Astrocyte (in vitro differentiated cells and primary cell): ENCODE measurements at regions not wholly inside any gene's neighbourhood (a gene's known extent, or its start where the extent isn't known, plus 50 kb on each side); places are given as distances from the start of the nearest gene placed in this dataset.
"Not testable (repeated sequence)": the region's sequence is repeated elsewhere in the genome, so short reads cannot be mapped to it uniquely, and the experiment has no call there.

Experiments
- DNase-seq: peaks from one replicate; pipeline ENCODE4 v3.0.0-alpha.2; 2010; ENCODE audit warnings: low read depth
- FAIRE-seq: peaks from 2 replicates; lab custom pipeline; 2011; peaks lifted over from hg19 to GRCh38; lab: Jason Lieb, UNC
- H2AFZ ChIP-seq: 2 replicates; pipeline ENCODE4 v1.6.0; 2012; ENCODE audit warnings: low read depth, low read length, inconsistent platforms
- H3K27ac ChIP-seq: 2 replicates; pipeline ENCODE4 v1.5.1; 2011; ENCODE audit warnings: low read depth, low read length, inconsistent platforms
- H3K27me3 ChIP-seq: 2 replicates; pipeline ENCODE4 v1.6.0; 2011; ENCODE audit warnings: low read length, inconsistent platforms; ENCODE audit not compliant: insufficient read depth
- H3K36me3 ChIP-seq: 2 replicates; pipeline ENCODE4 v1.5.1; 2011; ENCODE audit warnings: low read length, inconsistent platforms; ENCODE audit not compliant: insufficient read depth
- H3K4me1 ChIP-seq: 2 replicates; pipeline ENCODE4 v1.5.1; 2011; ENCODE audit warnings: low read length, inconsistent platforms; ENCODE audit not compliant: insufficient read depth
- H3K4me2 ChIP-seq: 2 replicates; pipeline ENCODE4 v1.6.0; 2012; ENCODE audit warnings: low read length, inconsistent platforms
- H3K4me3 ChIP-seq: 2 replicates; pipeline ENCODE4 v1.5.1; 2011; ENCODE audit warnings: low read depth, mild to moderate bottlenecking, low read length, inconsistent platforms; ENCODE audit not compliant: insufficient read depth
- H3K79me2 ChIP-seq: 2 replicates; pipeline ENCODE4 v1.6.0; 2012; ENCODE audit warnings: mild to moderate bottlenecking, low read length, inconsistent platforms; ENCODE audit not compliant: insufficient read depth
- H3K9ac ChIP-seq: 2 replicates; pipeline ENCODE4 v1.6.0; 2012; ENCODE audit warnings: mild to moderate bottlenecking, low read length, inconsistent platforms
- H3K9me3 ChIP-seq: 2 replicates; pipeline ENCODE4 v1.5.1; 2012; ENCODE audit warnings: low read depth, mild to moderate bottlenecking, low read length, inconsistent platforms; ENCODE audit not compliant: insufficient read depth
- H4K20me1 ChIP-seq: 2 replicates; pipeline ENCODE4 v1.6.0; 2012; ENCODE audit warnings: low read length, inconsistent platforms; ENCODE audit not compliant: insufficient read depth
- H3K27ac Mint-ChIP-seq: one replicate; pipeline ENCODE4 v1.8.0; 2021; ENCODE audit warnings: mild to moderate bottlenecking, mixed read lengths; ENCODE audit not compliant: unreplicated experiment
- H3K27me3 Mint-ChIP-seq: one replicate; pipeline ENCODE4 v1.8.0; 2021; ENCODE audit warnings: low read depth, mixed read lengths; ENCODE audit not compliant: unreplicated experiment
- H3K36me3 Mint-ChIP-seq: one replicate; pipeline ENCODE4 v1.8.0; 2021; ENCODE audit warnings: low read depth, mixed read lengths; ENCODE audit not compliant: unreplicated experiment
- H3K4me1 Mint-ChIP-seq: one replicate; pipeline ENCODE4 v1.8.0; 2021; ENCODE audit warnings: low read depth, mixed read lengths; ENCODE audit not compliant: unreplicated experiment
- H3K4me3 Mint-ChIP-seq: one replicate; pipeline ENCODE4 v1.8.0; 2021; ENCODE audit warnings: mild to moderate bottlenecking, moderate library complexity, mixed read lengths; ENCODE audit not compliant: unreplicated experiment
- H3K9me3 Mint-ChIP-seq: one replicate; pipeline ENCODE4 v1.8.0; 2021; ENCODE audit warnings: mild to moderate bottlenecking, mixed read lengths; ENCODE audit not compliant: unreplicated experiment
- EZH2 ChIP-seq: IDR thresholded peaks from 2 replicates; pipeline ENCODE4 v1.6.1; 2012; ENCODE audit warnings: mild to moderate bottlenecking, low read length, inconsistent platforms; ENCODE audit not compliant: insufficient read depth
- TF ChIP-seq, protein P1 (sequence below): IDR thresholded peaks from 2 replicates; pipeline ENCODE4 v1.5.1; 2011; ENCODE audit warnings: low read depth, mild to moderate bottlenecking, inconsistent platforms, low read length, moderate library complexity; ENCODE audit not compliant: insufficient read depth

- FAIRE-seq, result no peak
- Mint-ChIP-seq H3K36me3 (no peaks in the 10 kb centered on the region), H3K27ac (no peak overlapping the region), H3K4me3 (no peak overlapping the region), H3K4me1 (no peaks in the 10 kb centered on the region), H3K9me3 (no peaks in the 10 kb centered on the region), H3K27me3 (no peaks in the 10 kb centered on the region)
- Histone ChIP-seq H4K20me1 (no peaks in the 10 kb centered on the region), H3K4me2 (no peak overlapping the region), H3K9ac (no peak overlapping the region), H3K4me1 (no peaks in the 10 kb centered on the region), H3K4me3 (no peak overlapping the region), H3K79me2 (no peaks in the 10 kb centered on the region), H3K9me3 (no peaks in the 10 kb centered on the region), H3K36me3 (no peaks in the 10 kb centered on the region), H3K27ac (no peak overlapping the region), H2AFZ (no peak overlapping the region), H3K27me3 (no peaks in the 10 kb centered on the region)
- DNase-seq, result no peak
- TF ChIP-seq, protein P1, sequence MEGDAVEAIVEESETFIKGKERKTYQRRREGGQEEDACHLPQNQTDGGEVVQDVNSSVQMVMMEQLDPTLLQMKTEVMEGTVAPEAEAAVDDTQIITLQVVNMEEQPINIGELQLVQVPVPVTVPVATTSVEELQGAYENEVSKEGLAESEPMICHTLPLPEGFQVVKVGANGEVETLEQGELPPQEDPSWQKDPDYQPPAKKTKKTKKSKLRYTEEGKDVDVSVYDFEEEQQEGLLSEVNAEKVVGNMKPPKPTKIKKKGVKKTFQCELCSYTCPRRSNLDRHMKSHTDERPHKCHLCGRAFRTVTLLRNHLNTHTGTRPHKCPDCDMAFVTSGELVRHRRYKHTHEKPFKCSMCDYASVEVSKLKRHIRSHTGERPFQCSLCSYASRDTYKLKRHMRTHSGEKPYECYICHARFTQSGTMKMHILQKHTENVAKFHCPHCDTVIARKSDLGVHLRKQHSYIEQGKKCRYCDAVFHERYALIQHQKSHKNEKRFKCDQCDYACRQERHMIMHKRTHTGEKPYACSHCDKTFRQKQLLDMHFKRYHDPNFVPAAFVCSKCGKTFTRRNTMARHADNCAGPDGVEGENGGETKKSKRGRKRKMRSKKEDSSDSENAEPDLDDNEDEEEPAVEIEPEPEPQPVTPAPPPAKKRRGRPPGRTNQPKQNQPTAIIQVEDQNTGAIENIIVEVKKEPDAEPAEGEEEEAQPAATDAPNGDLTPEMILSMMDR, result no peak
- no peak for TF ChIP-seq EZH2
Observed at GRCh38 chr5:63205976-63206375, 627.4 kb downstream of the LRRC70 start.

- Histone ChIP-seq H3K4me3 (no peak overlapping the region), H3K9me3 (no peaks in the 10 kb centered on the region), H3K27ac (no peak overlapping the region), H3K79me2 (no peaks in the 10 kb centered on the region), H3K4me2 (no peak overlapping the region), H3K9ac (no peak overlapping the region), H3K36me3 (no peaks in the 10 kb centered on the region), H4K20me1 (no peaks in the 10 kb centered on the region), H3K27me3 (no peaks in the 10 kb centered on the region), H3K4me1 (no peaks in the 10 kb centered on the region), H2AFZ (no peak overlapping the region)
- TF ChIP-seq EZH2, result no peak
- TF ChIP-seq, protein P1, result no peak
- H3K4me1 Mint-ChIP-seq, result no peaks in the 10 kb centered on the region
- FAIRE-seq (no peak), DNase-seq (no peak)
- no peaks in the 10 kb centered on the region for H3K36me3 Mint-ChIP-seq
- no peak overlapping the region for H3K27ac Mint-ChIP-seq
- H3K27me3 Mint-ChIP-seq, result no peaks in the 10 kb centered on the region
- no peak overlapping the region for H3K4me3 Mint-ChIP-seq
- no peaks in the 10 kb centered on the region for H3K9me3 Mint-ChIP-seq
Observed at GRCh38 chr5:63201738-63202137, 623.1 kb downstream of the LRRC70 start.

- Mint-ChIP-seq H3K9me3 (peaks cover 2% of the 10 kb centered on the region), H3K36me3 (no peaks in the 10 kb centered on the region), H3K27ac (no peak overlapping the region), H3K27me3 (no peaks in the 10 kb centered on the region), H3K4me1 (no peaks in the 10 kb centered on the region), H3K4me3 (no peak overlapping the region)
- FAIRE-seq, result no peak
- no peaks in the 10 kb centered on the region for H3K36me3 ChIP-seq
- no peaks in the 10 kb centered on the region for H3K79me2 ChIP-seq
- H3K27me3 ChIP-seq, result no peaks in the 10 kb centered on the region
- no peak for DNase-seq
- no peaks in the 10 kb centered on the region for H3K9me3 ChIP-seq
- TF ChIP-seq, protein P1, result no peak
- TF ChIP-seq EZH2, result no peak
- H2AFZ ChIP-seq, result no peak overlapping the region
- no peaks in the 10 kb centered on the region for H3K4me1 ChIP-seq
- H3K4me3 ChIP-seq, result no peak overlapping the region
- H3K9ac ChIP-seq, result no peak overlapping the region
- no peak overlapping the region for H3K4me2 ChIP-seq
- H3K27ac ChIP-seq, result no peak overlapping the region
- H4K20me1 ChIP-seq, result no peaks in the 10 kb centered on the region
Observed at GRCh38 chr5:63194126-63194525, 615.5 kb downstream of the LRRC70 start.

- H3K4me1 ChIP-seq, FAIRE-seq, H3K36me3 Mint-ChIP-seq: not testable (repeated sequence)
Observed at GRCh38 chr5:63180190-63180589, 601.6 kb downstream of the LRRC70 start.

More at GRCh38 chr5:63180190-63180589, 601.6 kb downstream of the LRRC70 start:
- H4K20me1 ChIP-seq, H3K27me3 ChIP-seq, H3K36me3 ChIP-seq, H3K9ac ChIP-seq, H3K79me2 ChIP-seq, DNase-seq, H3K4me2 ChIP-seq, H2AFZ ChIP-seq, H3K4me3 Mint-ChIP-seq, H3K27me3 Mint-ChIP-seq, H3K4me1 Mint-ChIP-seq, H3K27ac ChIP-seq, H3K4me3 ChIP-seq, H3K9me3 ChIP-seq, H3K27ac Mint-ChIP-seq, H3K9me3 Mint-ChIP-seq: not testable (repeated sequence)
